Activated CD4-positive, alpha-beta T cell treated with anti-CD3 and anti-CD28 coated beads for 24 hours (primary cell): ENCODE measurements at regions not wholly inside any gene's neighbourhood (a gene's known extent, or its start where the extent isn't known, plus 50 kb on each side); places are given as distances from the start of the nearest gene placed in this dataset.

ENCODE experiments used
- DNase-seq, 2 donors: peaks; one replicate each; pipeline ENCODE4 v3.0.0-alpha.2; 2020; ENCODE audit warnings: low read depth in 2 of 2

DNA sequence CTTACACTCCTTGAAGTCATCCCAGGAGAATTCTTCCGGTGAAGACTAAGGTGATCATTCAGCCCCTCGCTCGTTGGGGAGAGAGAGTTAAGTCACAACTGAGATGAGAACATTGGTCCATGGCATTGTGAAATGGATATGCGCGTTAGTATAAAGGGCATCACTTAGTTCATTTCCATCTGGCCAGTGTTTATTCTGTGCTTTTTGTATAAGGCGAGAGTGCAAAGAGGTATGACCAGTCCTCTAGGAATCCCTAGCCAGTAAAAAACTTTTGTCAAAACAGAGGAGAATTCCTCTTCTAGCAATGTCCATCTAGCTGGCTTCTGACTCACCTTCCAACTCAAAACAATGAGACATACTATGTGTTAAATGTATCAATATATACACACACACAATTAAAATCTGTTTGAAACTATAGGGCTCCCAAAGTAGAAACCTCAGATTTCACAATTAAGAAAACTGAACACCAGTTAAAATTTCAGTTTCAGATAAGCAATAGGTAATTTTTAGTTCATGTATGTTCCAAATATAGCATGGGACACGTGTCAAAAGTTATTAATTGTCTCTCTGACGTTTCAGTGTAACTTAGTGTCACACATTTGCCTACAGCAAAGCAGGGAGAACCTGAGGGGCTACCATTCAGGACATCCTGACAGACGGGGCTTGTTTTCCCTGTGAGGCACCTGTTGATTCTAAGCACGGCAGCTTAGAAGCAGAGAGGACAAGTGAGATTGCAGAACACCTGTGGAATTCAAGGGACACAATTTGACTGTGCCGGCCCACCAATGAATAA is 158.9 kb downstream of the KLF6 start:
- no peak for DNase-seq

DNA sequence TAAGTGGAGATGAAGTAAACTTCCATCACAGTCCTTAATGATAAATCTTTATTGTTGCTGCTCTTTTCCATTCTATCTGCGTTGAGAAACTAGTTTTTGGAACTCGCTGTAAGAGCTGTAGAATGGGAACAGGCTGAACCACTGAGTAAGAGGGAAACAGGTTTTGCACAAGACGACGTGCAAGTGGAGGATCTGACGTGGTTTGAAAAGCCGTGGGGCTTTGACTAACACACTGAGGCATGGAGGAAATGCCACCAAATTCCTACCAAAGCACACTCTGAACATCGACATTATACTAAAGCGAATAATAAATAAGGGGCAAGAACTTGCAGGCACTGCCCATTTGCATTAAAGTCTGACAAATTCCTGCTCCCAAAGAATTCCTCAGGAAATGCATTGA is 160.6 kb downstream of the KLF6 start:
- DNase-seq = no peak

DNA sequence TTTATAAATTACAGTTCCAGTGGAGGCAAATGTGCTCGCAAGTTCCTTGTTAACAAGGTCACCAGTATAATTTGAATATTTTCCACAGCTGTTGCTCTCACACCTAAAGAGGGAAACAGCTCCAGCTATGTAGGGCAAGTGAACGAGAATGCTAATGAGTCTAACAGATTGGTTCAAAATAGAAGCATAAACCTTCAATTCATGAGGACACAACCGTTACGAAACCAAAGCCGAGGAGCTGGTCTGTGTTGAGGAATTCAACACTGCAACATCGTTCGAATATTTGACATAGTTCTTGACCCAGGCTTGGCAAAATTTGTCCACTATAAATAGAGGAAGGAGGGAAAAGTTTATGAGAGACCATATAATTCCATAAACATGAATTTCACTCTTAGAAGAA is 161.3 kb downstream of the KLF6 start:
- DNase-seq = no peak

DNA sequence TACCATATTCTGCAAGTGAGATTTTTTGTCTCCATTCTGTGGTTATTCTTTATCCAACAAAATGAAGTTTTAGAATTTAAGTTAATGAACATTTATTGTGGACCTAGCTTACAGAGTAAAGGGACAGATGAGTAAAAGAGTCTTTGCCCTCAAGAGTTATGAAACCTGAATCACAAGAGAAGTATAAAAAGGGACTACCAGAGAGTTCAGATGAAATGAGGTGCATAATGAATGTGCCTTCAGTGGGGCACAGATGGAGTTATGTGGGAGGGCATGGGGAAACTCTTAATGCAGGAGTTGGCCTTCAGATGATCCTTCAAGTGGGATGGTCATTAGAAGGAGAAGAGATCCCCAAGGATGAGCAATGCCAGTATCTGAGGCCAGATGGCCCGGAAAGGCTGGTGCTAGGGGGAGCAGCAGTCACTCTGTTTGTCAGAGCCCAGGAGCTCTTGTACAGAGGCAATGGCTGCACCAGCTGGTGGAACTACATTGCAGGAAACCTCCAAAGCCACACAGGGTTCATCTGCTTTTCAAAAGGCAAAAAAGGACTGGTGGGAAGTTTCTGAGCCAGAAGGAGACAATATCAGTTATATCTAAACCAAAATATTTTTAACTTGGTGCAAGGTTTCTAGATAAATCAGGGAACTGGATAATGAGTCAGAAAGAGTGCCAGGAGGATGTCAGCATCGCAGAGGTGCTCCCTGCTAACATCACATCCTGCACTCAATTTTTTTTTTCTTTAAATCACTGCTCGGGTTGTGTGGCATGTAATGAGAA is 162.0 kb downstream of the KLF6 start:
- DNase-seq = no peak

DNA sequence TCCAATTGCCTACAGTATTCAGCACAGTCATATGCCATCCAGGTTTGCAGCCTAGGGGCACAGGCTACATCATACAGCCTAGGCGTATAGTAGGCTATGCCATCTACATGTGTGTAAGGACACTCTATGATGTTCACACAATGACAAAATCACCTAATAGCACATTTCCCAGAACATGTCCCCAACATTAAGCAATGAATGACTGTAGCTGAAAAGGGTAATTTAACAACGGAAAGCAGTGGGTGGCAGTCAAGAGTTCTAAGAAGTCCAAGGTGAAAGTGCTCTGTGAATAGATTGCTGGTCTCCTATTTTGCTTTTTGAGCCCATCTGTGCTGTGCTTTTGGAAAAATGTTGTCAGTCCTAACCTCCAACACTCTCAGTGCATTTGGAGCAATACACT is 162.6 kb downstream of the KLF6 start:
- DNase-seq = no peak

- DNase-seq = no peak
Observed at GRCh38 chr10:3620818-3621217, 164.2 kb downstream of the KLF6 start.

GRCh38 chr10:3619241-3619640 is 165.8 kb downstream of the KLF6 start:
- no peak for DNase-seq

DNA sequence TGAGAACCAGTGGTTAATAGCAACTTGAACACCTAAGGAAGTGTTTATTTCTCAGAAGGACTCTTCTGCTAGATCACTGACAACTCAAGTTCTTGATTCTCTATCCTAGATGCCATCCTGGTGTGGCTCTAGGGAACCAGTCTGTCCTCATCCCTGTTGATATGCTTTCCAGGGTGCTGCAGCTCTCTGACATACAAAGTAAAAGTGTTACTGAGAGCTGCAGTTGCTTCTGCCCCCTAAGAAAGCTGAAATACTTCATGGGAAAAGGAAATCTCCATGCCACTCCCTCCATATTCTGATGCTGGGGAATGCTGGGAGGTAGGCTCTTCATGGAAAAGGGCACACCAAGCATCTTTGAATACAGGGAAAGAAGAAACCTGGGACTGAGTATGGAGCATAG is 168.1 kb downstream of the KLF6 start:
- no peak for DNase-seq

GRCh38 chr10:3613318-3613717 is 171.7 kb downstream of the KLF6 start:
- DNase-seq = no peak

DNA sequence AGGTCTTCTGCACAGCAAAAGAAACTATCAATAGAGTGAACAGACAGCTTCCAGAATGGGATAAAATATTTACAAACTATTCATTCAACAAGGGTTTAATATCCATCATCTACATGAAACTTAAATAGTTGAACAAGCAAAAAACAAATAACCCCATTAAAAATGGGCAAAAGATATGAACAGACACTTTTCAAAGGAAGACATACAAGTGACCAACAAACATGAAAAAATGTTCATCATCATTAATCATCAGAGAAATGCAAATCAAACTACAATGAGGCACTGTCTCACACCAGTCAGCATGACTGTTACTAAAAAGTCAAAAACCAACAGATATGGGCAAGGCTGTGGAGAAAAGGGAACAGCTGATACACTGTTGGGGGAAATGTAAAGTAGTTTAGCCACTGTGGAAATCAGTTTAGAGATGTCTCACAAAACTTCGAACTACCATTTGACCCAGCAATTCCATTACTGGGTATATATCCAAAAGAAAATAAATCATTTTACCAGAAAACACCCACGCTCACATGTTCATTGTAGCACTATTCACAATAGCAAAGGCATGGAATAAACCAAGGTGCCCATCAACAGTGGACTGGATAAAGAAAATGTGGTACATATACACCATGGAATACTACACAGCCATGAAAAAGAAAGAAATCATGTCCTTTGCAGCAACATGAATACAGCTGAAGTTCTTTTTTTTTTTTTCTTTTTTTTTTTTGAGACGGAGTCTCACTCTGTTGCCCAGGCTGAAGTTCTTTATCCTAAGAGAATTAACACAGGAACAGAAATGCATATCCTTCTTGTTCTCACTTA is 172.6 kb downstream of the KLF6 start:
- DNase-seq = no peak

- no peak for DNase-seq
Observed at GRCh38 chr10:3606309-3606708, 178.7 kb downstream of the KLF6 start.

GRCh38 chr10:3605882-3606281 is 179.1 kb downstream of the KLF6 start:
- no peak for DNase-seq

DNA sequence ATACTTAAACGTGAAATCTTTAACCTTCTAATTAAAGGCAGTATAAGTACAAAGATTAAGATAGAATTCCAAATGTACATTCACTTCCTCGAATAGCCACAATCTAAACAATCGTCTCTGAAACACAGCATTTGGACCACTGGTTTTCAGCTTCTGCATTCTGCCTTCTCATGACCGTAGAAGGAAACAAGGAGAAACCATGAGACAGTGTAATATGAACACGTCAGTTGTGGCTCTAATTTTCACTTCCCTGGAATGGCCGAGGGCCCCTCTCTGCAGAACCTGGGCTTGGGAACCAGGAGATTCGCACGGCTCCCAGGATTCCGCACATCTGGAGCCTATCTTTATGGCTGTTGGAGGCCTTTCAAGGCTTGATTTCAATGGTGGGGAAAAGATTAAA is 189.3 kb downstream of the KLF6 start:
- no peak for DNase-seq

DNA sequence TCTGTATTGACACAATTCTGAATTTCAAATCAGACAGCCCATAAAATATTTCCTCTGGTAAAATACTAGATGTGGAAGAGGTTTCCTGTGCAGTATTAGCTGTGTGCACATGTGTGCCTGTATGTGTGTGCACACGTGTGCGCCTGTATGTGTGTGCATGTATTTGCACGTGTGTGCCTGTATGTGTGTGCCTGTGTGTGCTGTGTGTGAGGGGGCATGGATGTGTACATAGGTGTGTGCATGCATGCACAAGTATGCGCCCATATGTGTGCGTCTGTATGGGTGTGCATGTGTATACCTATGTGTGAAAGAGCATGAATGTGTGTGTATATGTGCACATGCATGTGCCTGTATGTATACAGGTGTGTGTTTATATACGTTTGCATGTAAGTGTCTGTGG is 191.4 kb downstream of the KLF6 start:
- DNase-seq = no peak

- DNase-seq = no peak
Observed at GRCh38 chr10:3592424-3592823, 192.6 kb downstream of the KLF6 start.

DNA sequence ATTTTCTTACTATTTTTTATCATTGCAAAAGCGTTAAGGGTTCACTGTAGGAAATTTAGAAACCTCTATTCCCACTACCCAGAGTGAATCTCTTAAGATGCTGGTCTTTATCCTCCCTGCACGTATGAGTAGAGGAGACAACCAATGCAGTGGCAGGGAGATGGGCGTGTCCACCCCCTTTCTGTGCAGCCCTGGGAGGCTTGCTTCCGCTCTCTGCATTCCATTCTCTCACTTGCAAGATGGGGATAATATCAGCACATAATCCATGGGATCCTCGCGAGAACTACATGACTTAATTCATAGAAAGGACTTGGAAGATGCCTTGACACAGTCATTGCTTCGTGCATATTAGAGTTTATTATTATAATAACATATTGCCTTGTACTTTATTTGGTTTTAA is 196.2 kb downstream of the KLF6 start:
- no peak for DNase-seq

DNA sequence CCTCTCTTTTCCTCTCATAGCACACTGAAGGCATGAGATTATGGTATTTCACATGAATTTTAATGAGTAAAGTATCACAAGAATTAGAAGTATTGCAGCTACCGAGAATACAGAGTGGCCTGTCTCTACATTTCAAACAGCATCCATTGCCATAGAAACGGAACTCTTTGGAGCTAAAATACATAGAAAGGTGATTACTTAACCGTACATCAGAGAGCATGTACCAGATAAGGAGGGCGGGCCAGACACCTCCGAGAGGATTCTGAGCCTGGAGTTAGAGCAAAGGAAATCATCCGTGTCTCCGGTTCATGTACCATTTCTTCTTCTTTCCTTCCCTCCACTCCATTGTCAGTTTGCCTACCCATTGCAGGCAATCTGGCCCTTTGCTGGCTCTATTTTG is 196.7 kb downstream of the KLF6 start:
- no peak for DNase-seq

- no peak for DNase-seq
Observed at GRCh38 chr10:3584926-3585784, 199.9 kb downstream of the KLF6 start.

- DNase-seq = no peak
Observed at GRCh38 chr10:3580565-3580964, 204.4 kb downstream of the KLF6 start.

DNA sequence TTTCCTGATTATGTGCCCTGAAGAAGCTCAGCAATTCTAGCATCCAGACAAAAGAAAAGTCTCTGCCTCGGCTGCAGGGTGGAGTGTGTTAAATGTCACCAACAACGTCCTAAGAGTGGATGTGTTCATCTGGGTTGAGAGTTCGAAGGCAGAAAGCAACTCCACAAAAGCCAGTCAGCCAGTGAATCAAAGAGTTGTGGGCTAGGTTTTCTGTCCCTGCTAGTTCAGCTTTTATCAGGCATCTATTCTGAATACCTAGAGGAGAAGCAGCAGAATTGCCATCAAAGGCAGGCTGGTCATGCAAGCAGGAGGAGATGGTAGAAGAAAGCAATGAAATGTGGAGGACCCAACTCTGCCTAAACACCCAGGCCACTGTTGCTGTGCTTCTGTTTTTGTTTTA is 205.2 kb downstream of the KLF6 start:
- no peak for DNase-seq

- DNase-seq = no peak
Observed at GRCh38 chr10:3578682-3579081, 206.3 kb downstream of the KLF6 start.

DNA sequence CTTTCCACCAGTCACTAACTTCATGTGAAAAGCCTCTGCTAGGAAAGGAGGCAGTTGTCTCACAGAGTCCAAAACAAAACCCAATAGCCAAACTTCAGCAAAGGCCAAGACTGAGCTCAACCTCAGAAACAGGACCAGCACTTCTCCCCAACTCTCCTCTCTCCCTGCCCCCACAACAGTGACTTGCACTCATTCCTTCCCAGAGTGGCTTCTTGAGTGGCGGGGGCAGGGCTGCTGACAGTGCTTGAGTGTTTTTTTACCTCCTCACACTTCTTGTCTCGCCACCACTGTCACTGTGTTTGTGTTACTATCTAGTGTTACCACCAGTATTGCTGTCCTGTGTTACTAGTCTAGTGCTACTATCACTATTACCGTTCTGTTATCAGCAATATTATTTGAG is 206.8 kb downstream of the KLF6 start:
- DNase-seq = no peak
